HUES6 (cell line): ENCODE measurements at regions not wholly inside any gene's neighbourhood (a gene's known extent, or its start where the extent isn't known, plus 50 kb on each side); places are given as distances from the start of the nearest gene placed in this dataset.
"Not testable (repeated sequence)": the region's sequence is repeated elsewhere in the genome, so short reads cannot be mapped to it uniquely, and the experiment has no call there.

Experiments
- H3K27ac ChIP-seq: 2 replicates; pipeline ENCODE4 v1.7.0; 2013; ENCODE audit warnings: low read depth, mild to moderate bottlenecking, low read length, inconsistent platforms
- H3K27me3 ChIP-seq: 2 replicates; pipeline ENCODE4 v1.6.1; 2013; ENCODE audit warnings: low read length; ENCODE audit not compliant: control insufficient read depth, insufficient read depth
- H3K36me3 ChIP-seq: 2 replicates; pipeline ENCODE4 v1.6.1; 2013; ENCODE audit warnings: low read length; ENCODE audit not compliant: control insufficient read depth, insufficient read depth
- H3K4me1 ChIP-seq: 2 replicates; pipeline ENCODE4 v1.6.1; 2013; ENCODE audit warnings: low read length; ENCODE audit not compliant: control insufficient read depth, insufficient read depth
- H3K4me3 ChIP-seq: 2 replicates; pipeline ENCODE4 v1.5.1; 2013; ENCODE audit warnings: low read depth, low read length
- H3K9ac ChIP-seq: one replicate; pipeline ENCODE4 v1.6.1; 2013; ENCODE audit warnings: mild to moderate bottlenecking, low read length
- H3K9me3 ChIP-seq: 2 replicates; pipeline ENCODE4 v1.6.1; 2013; ENCODE audit warnings: low read depth, low read length; ENCODE audit not compliant: control insufficient read depth, insufficient read depth

- Histone ChIP-seq H3K27me3 (no peaks in the 10 kb centered on the region), H3K4me1 (no peaks in the 10 kb centered on the region), H3K9ac (no peak overlapping the region), H3K4me3 (no peak overlapping the region), H3K9me3 (no peaks in the 10 kb centered on the region), H3K36me3 (no peaks in the 10 kb centered on the region), H3K27ac (no peak overlapping the region)
Observed at GRCh38 chr20:12581644-12582289, 427.0 kb upstream of the SPTLC3 start.

GRCh38 chr20:12582710-12583109 lies 426.1 kb upstream of the SPTLC3 start:
- H3K27ac ChIP-seq, H3K27me3 ChIP-seq, H3K36me3 ChIP-seq, H3K4me3 ChIP-seq, H3K4me1 ChIP-seq, H3K9me3 ChIP-seq, H3K9ac ChIP-seq: not testable (repeated sequence)

GRCh38 chr20:12591949-12592470 lies 416.8 kb upstream of the SPTLC3 start:
- peaks cover 42% of the 10 kb centered on the region for H3K4me1 ChIP-seq
- H3K4me3 ChIP-seq = no peak overlapping the region
- no peak overlapping the region for H3K27ac ChIP-seq
- no peaks in the 10 kb centered on the region for H3K27me3 ChIP-seq
- H3K9ac ChIP-seq = no peak overlapping the region
- H3K9me3 ChIP-seq = no peaks in the 10 kb centered on the region
- H3K36me3 ChIP-seq = no peaks in the 10 kb centered on the region

- H3K36me3 ChIP-seq = no peaks in the 10 kb centered on the region
- H3K4me1 ChIP-seq = peaks cover 50% of the 10 kb centered on the region
- no peaks in the 10 kb centered on the region for H3K27me3 ChIP-seq
- H3K4me3 ChIP-seq = no peak overlapping the region
- no peak overlapping the region for H3K9ac ChIP-seq
- H3K9me3 ChIP-seq = no peaks in the 10 kb centered on the region
- no peak overlapping the region for H3K27ac ChIP-seq
Observed at GRCh38 chr20:12592756-12593155, 416.0 kb upstream of the SPTLC3 start.

GRCh38 chr20:12593342-12593873 lies 415.4 kb upstream of the SPTLC3 start:
- Histone ChIP-seq H3K27ac (no peak overlapping the region), H3K4me3 (no peak overlapping the region), H3K9me3 (no peaks in the 10 kb centered on the region), H3K36me3 (no peaks in the 10 kb centered on the region), H3K4me1 (peaks cover 50% of the 10 kb centered on the region), H3K9ac (no peak overlapping the region), H3K27me3 (no peaks in the 10 kb centered on the region)

GRCh38 chr20:12594410-12595088 lies 414.2 kb upstream of the SPTLC3 start:
- no peak overlapping the region for H3K27ac ChIP-seq
- no peaks in the 10 kb centered on the region for H3K9me3 ChIP-seq
- no peak overlapping the region for H3K4me3 ChIP-seq
- H3K27me3 ChIP-seq = no peaks in the 10 kb centered on the region
- peaks cover 55% of the 10 kb centered on the region for H3K4me1 ChIP-seq
- H3K9ac ChIP-seq = no peak overlapping the region
- no peaks in the 10 kb centered on the region for H3K36me3 ChIP-seq

GRCh38 chr20:12595841-12596240 lies 412.9 kb upstream of the SPTLC3 start:
- H3K36me3 ChIP-seq = no peaks in the 10 kb centered on the region

GRCh38 chr20:12596863-12597262 lies 411.9 kb upstream of the SPTLC3 start:
- Histone ChIP-seq H3K9me3 (no peaks in the 10 kb centered on the region), H3K4me1 (peaks cover 42% of the 10 kb centered on the region), H3K27ac (no peak overlapping the region), H3K36me3 (no peaks in the 10 kb centered on the region), H3K4me3 (no peak overlapping the region), H3K9ac (no peak overlapping the region), H3K27me3 (no peaks in the 10 kb centered on the region)

More at GRCh38 chr20:12595841-12596240, 412.9 kb upstream of the SPTLC3 start:
- Histone ChIP-seq H3K4me1 (peaks cover 52% of the 10 kb centered on the region), H3K9me3 (no peaks in the 10 kb centered on the region), H3K4me3 (no peak overlapping the region), H3K9ac (no peak overlapping the region), H3K27ac (no peak overlapping the region), H3K27me3 (no peaks in the 10 kb centered on the region)

GRCh38 chr20:12597551-12597950 lies 411.2 kb upstream of the SPTLC3 start:
- H3K9ac ChIP-seq = no peak overlapping the region
- H3K36me3 ChIP-seq = no peaks in the 10 kb centered on the region
- no peaks in the 10 kb centered on the region for H3K9me3 ChIP-seq
- peaks cover 35% of the 10 kb centered on the region for H3K4me1 ChIP-seq
- H3K4me3 ChIP-seq = no peak overlapping the region
- no peaks in the 10 kb centered on the region for H3K27me3 ChIP-seq
- H3K27ac ChIP-seq = no peak overlapping the region

- Histone ChIP-seq H3K9me3 (no peaks in the 10 kb centered on the region), H3K4me3 (no peak overlapping the region), H3K36me3 (no peaks in the 10 kb centered on the region), H3K4me1 (peaks cover 29% of the 10 kb centered on the region), H3K27me3 (no peaks in the 10 kb centered on the region), H3K27ac (no peak overlapping the region), H3K9ac (no peak overlapping the region)
Observed at GRCh38 chr20:12598894-12599293, 409.9 kb upstream of the SPTLC3 start.

- Histone ChIP-seq H3K9me3 (no peaks in the 10 kb centered on the region), H3K9ac (no peak overlapping the region), H3K36me3 (no peaks in the 10 kb centered on the region), H3K27me3 (no peaks in the 10 kb centered on the region), H3K4me1 (peaks cover 28% of the 10 kb centered on the region), H3K4me3 (no peak overlapping the region), H3K27ac (no peak overlapping the region)
Observed at GRCh38 chr20:12599494-12599893, 409.3 kb upstream of the SPTLC3 start.
